Smooth muscle cell (in vitro differentiated cells): ENCODE measurements at regions not wholly inside any gene's neighbourhood (a gene's known extent, or its start where the extent isn't known, plus 50 kb on each side); places are given as distances from the start of the nearest gene placed in this dataset.

Source experiments
- DNase-seq: peaks from one replicate; lab custom pipeline; 2025; ENCODE audit not compliant: unreplicated experiment; lab: John Stamatoyannopoulos, UW
- H2AFZ ChIP-seq: fragments of 200-600 bp; sonication (generic); 2 replicates; pipeline ENCODE4 v1.6.0; 2016; ENCODE audit warnings: antibody characterized with exemption, low read depth, mild to moderate bottlenecking
- H3F3A ChIP-seq: fragments of 200-600 bp; sonication (generic); 2 replicates; pipeline ENCODE4 v1.6.0; 2017; ENCODE audit warnings: antibody characterized with exemption, low read depth
- H3K27ac ChIP-seq: fragments of 200-600 bp; sonication (generic); 2 replicates; pipeline ENCODE4 v1.5.1; 2016; ENCODE audit warnings: low read depth, mild to moderate bottlenecking
- H3K27me3 ChIP-seq: fragments of 200-600 bp; sonication (generic); 2 replicates; pipeline ENCODE4 v1.6.1; 2016; ENCODE audit warnings: low read depth, mild to moderate bottlenecking
- H3K36me3 ChIP-seq: fragments of 200-600 bp; sonication (generic); 2 replicates; pipeline ENCODE4 v1.5.1; 2016; ENCODE audit warnings: low read depth
- H3K4me1 ChIP-seq: fragments of 200-600 bp; sonication (generic); 2 replicates; pipeline ENCODE4 v1.5.1; 2016; ENCODE audit warnings: low read depth
- H3K4me2 ChIP-seq: fragments of 200-600 bp; sonication (generic); 2 replicates; pipeline ENCODE4 v1.6.0; 2016; ENCODE audit warnings: mild to moderate bottlenecking
- H3K4me3 ChIP-seq: fragments of 200-600 bp; sonication (generic); 2 replicates; pipeline ENCODE4 v1.5.1; 2016; ENCODE audit warnings: mild to moderate bottlenecking
- H3K79me2 ChIP-seq: fragments of 200-600 bp; sonication (generic); 2 replicates; pipeline ENCODE4 v1.6.0; 2016; ENCODE audit warnings: low read depth, mild to moderate bottlenecking
- H3K9ac ChIP-seq: fragments of 200-600 bp; sonication (generic); 2 replicates; pipeline ENCODE4 v1.6.0; 2016; ENCODE audit warnings: low read depth
- H3K9me3 ChIP-seq: fragments of 200-600 bp; sonication (generic); replicated peaks from 2 replicates; pipeline ENCODE4 v1.5.1; 2016; ENCODE audit warnings: low read depth
- H4K20me1 ChIP-seq: fragments of 200-600 bp; sonication (generic); 2 replicates; pipeline ENCODE4 v1.6.0; 2016; ENCODE audit warnings: low read depth
- WGBS: methylation state at CpG from one replicate; pipeline ENCODE4 v1.1.7; 2016; ENCODE audit warnings: low lambda C conversion rate; 5-methylcytosine and 5-hydroxymethylcytosine counted together
- TF ChIP-seq, protein P1 (sequence below): fragments of 200-600 bp; sonication (generic); IDR thresholded peaks from 2 replicates; pipeline ENCODE4 v1.5.1; 2017; ENCODE audit warnings: borderline replicate concordance, mild to moderate bottlenecking, antibody characterized with exemption; ENCODE audit not compliant: insufficient read depth, poor library complexity, severe bottlenecking

DNA sequence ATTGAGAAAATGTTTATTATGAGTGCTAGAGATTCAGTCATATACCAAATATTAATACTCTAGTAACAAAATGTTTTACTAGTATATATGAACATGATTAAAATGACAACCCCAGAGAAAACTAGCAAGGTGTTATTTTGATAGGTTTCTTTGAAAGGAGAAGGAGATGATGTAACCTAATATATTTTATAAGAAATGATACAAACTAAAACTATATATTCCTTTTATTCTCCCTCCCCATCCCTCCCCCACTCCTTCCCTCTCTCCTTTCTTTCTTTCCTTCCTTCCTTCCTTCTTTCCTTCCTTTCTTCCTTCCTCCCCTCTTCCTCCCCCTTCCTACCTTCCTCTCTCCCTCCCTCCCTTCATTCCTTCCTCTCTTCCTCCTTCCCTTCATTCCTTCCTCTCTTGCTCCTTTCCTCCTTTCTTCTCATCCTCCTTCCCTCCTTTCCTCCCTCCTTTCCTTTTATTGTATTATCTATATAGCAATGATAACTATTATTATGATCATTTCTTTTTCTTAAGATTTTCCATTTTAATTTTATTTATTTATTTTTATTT lies 215.3 kb upstream of the MEF2C start:
- Histone ChIP-seq H3K4me1 (no peaks in the 10 kb centered on the region), H3K9ac (no peak overlapping the region), H3K36me3 (no peaks in the 10 kb centered on the region), H2AFZ (no peak overlapping the region), H3K4me3 (no peak overlapping the region), H3K79me2 (no peaks in the 10 kb centered on the region), H3K9me3 (no peaks in the 10 kb centered on the region), H4K20me1 (no peaks in the 10 kb centered on the region), H3K27me3 (no peaks in the 10 kb centered on the region), H3F3A (no peaks in the 10 kb centered on the region), H3K4me2 (no peak overlapping the region), H3K27ac (no peak overlapping the region)
- DNase-seq = no peak
- TF ChIP-seq, protein P1, sequence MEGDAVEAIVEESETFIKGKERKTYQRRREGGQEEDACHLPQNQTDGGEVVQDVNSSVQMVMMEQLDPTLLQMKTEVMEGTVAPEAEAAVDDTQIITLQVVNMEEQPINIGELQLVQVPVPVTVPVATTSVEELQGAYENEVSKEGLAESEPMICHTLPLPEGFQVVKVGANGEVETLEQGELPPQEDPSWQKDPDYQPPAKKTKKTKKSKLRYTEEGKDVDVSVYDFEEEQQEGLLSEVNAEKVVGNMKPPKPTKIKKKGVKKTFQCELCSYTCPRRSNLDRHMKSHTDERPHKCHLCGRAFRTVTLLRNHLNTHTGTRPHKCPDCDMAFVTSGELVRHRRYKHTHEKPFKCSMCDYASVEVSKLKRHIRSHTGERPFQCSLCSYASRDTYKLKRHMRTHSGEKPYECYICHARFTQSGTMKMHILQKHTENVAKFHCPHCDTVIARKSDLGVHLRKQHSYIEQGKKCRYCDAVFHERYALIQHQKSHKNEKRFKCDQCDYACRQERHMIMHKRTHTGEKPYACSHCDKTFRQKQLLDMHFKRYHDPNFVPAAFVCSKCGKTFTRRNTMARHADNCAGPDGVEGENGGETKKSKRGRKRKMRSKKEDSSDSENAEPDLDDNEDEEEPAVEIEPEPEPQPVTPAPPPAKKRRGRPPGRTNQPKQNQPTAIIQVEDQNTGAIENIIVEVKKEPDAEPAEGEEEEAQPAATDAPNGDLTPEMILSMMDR = no peak

- TF ChIP-seq, protein P1 = no peak
- Histone ChIP-seq H4K20me1 (no peaks in the 10 kb centered on the region), H3K4me3 (no peak overlapping the region), H3K4me1 (no peaks in the 10 kb centered on the region), H3K4me2 (no peak overlapping the region), H3K27ac (no peak overlapping the region), H3K9me3 (no peaks in the 10 kb centered on the region), H3K36me3 (no peaks in the 10 kb centered on the region), H2AFZ (no peak overlapping the region), H3F3A (no peaks in the 10 kb centered on the region), H3K79me2 (no peaks in the 10 kb centered on the region), H3K9ac (no peak overlapping the region), H3K27me3 (no peaks in the 10 kb centered on the region)
- WGBS = 70% methylated on average over 3 of the region's 3 CpGs
- DNase-seq = no peak
Measured at GRCh38 chr5:89097103-89097502, 214.1 kb upstream of the MEF2C start.

GRCh38 chr5:89095341-89095740 lies 212.4 kb upstream of the MEF2C start:
- no peaks in the 10 kb centered on the region for H3K27me3 ChIP-seq
- H3K9ac ChIP-seq = no peak overlapping the region
- H2AFZ ChIP-seq = no peak overlapping the region
- no peaks in the 10 kb centered on the region for H3K9me3 ChIP-seq
- no peak overlapping the region for H3K4me3 ChIP-seq
- no peaks in the 10 kb centered on the region for H3K4me1 ChIP-seq
- DNase-seq = no peak
- no peak overlapping the region for H3K4me2 ChIP-seq
- no peaks in the 10 kb centered on the region for H4K20me1 ChIP-seq
- no peaks in the 10 kb centered on the region for H3F3A ChIP-seq
- WGBS = 97% methylated on average over 2 of the region's 2 CpGs
- TF ChIP-seq, protein P1 = no peak
- no peaks in the 10 kb centered on the region for H3K36me3 ChIP-seq
- no peak overlapping the region for H3K27ac ChIP-seq
- H3K79me2 ChIP-seq = no peaks in the 10 kb centered on the region

GRCh38 chr5:89090037-89090436 lies 207.1 kb upstream of the MEF2C start:
- H3K4me1 ChIP-seq = no peaks in the 10 kb centered on the region
- H3K79me2 ChIP-seq = no peaks in the 10 kb centered on the region
- TF ChIP-seq, protein P1 = no peak
- no peak for DNase-seq
- no peaks in the 10 kb centered on the region for H4K20me1 ChIP-seq
- H3K9ac ChIP-seq = no peak overlapping the region
- H3K27ac ChIP-seq = no peak overlapping the region
- WGBS = 95% methylated on average over 1 of the region's 1 CpG
- no peaks in the 10 kb centered on the region for H3K36me3 ChIP-seq
- no peaks in the 10 kb centered on the region for H3K27me3 ChIP-seq
- no peak overlapping the region for H3K4me2 ChIP-seq
- no peak overlapping the region for H2AFZ ChIP-seq
- H3F3A ChIP-seq = no peaks in the 10 kb centered on the region
- H3K4me3 ChIP-seq = no peak overlapping the region
- H3K9me3 ChIP-seq = no peaks in the 10 kb centered on the region
